ENCODE measurements at regions not wholly inside any gene's neighbourhood (a gene's known extent, or its start where the extent isn't known, plus 50 kb on each side); places are given as distances from the start of the nearest gene placed in this dataset.

GRCh38 chr13:60338754-60339153 is 58.3 kb upstream of the TDRD3 start:
- no peak for TF ChIP-seq EP300 (IDR thresholded peaks at IDR 0.05; ENCODE audit: low read depth)
- no peak for TF ChIP-seq CTCF (IDR thresholded peaks at IDR 0.05)
- TF ChIP-seq POLR2A (IDR thresholded peaks at IDR 0.05), result no peak

All from transverse colon (tissue), 3 donors.